Duodenal mucosa (tissue), 2 donors: ENCODE measurements at regions not wholly inside any gene's neighbourhood (a gene's known extent, or its start where the extent isn't known, plus 50 kb on each side); places are given as distances from the start of the nearest gene placed in this dataset.
"Not testable (repeated sequence)": the region's sequence is repeated elsewhere in the genome, so short reads cannot be mapped to it uniquely, and the experiment has no call there.

Source experiments
- H3K27ac ChIP-seq: one replicate; pipeline ENCODE4 v1.7.0; 2013; ENCODE audit warnings: low read depth, low read length
- H3K27me3 ChIP-seq, 2 donors: one replicate each; pipeline ENCODE4 v1.7.0; 2013; ENCODE audit warnings: low read length in 2 of 2, control low read depth in 1 of 2; ENCODE audit not compliant: insufficient read depth in 2 of 2, control insufficient read depth in 1 of 2
- H3K36me3 ChIP-seq, 2 donors: one replicate each; pipeline ENCODE4 v1.7.0; 2013; ENCODE audit warnings: low read length in 2 of 2, control low read depth in 1 of 2; ENCODE audit not compliant: insufficient read depth in 2 of 2, control insufficient read depth in 1 of 2
- H3K4me1 ChIP-seq, 2 donors: one replicate each; pipeline ENCODE4 v1.7.0; 2013; ENCODE audit warnings: low read length in 2 of 2, control low read depth in 1 of 2; ENCODE audit not compliant: insufficient read depth in 2 of 2, control insufficient read depth in 1 of 2
- H3K4me3 ChIP-seq, 2 donors: one replicate each; pipeline ENCODE4 v1.7.0; 2013; ENCODE audit warnings: low read length in 2 of 2, low read depth in 1 of 2
- H3K9ac ChIP-seq, 2 donors: one replicate each; pipeline ENCODE4 v1.7.0; 2013; ENCODE audit warnings: low read length in 2 of 2, low read depth in 1 of 2
- H3K9me3 ChIP-seq, 2 donors: one replicate each; pipeline ENCODE4 v1.7.0; 2013; ENCODE audit warnings: low read length in 2 of 2, control low read depth in 1 of 2; ENCODE audit not compliant: control insufficient read depth in 1 of 2

- not testable (repeated sequence) for H3K4me3 ChIP-seq, H3K9me3 ChIP-seq, H3K4me1 ChIP-seq, H3K36me3 ChIP-seq, H3K27ac ChIP-seq, H3K27me3 ChIP-seq, H3K9ac ChIP-seq
Measured at GRCh38 chr6:28621268-28621667, 95.6 kb downstream of the GPX5 start.

DNA sequence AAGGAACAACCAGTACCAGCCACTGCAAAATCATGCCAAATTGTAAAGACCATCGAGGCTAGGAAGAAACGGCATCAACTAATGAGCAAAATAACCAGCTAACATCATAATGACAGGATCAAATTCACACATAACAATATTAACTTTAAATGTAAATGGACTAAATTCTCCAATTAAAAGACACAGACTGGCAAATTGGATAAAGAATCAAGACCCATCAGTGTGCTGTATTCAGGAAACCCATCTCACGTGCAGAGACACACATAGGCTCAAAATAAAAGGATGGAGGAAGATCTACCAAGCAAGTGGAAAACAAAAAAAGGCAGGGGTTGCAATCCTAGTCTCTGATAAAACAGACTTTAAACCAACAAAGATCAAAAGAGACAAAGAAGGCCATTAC is 97.6 kb downstream of the GPX5 start:
- H3K36me3 ChIP-seq, H3K9ac ChIP-seq, H3K27me3 ChIP-seq, H3K9me3 ChIP-seq, H3K4me3 ChIP-seq, H3K4me1 ChIP-seq, H3K27ac ChIP-seq: not testable (repeated sequence)

- not testable (repeated sequence) for H3K27me3 ChIP-seq, H3K4me3 ChIP-seq, H3K9ac ChIP-seq, H3K36me3 ChIP-seq, H3K27ac ChIP-seq, H3K9me3 ChIP-seq, H3K4me1 ChIP-seq
Measured at GRCh38 chr6:28626386-28626785, 100.7 kb downstream of the GPX5 start.

DNA sequence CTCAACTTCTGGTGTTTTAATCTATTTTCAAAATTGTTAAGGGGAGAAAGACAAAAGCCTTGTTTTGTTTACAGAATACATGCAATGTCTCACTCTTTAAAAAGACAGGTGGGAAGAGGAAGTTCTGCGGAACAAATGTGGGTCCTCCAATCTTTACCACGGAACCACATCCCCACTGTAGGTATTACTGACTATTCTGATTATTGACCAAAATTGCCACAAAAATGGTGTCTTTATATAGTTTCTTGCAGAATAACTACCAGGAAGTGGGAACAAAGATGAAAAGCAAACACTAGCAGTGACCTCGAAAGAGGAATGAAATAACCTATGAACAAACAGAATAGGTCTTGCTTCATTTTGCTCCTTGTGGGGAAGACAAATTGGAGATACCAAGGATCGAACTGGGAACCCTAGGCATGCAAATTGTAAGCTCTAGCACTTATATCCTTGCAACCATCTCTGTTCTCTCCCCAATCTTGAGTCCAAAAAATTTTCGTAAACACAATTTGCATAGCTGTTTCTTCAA is 106.7 kb downstream of the GPX5 start:
- H3K9ac ChIP-seq, result no peak overlapping the region
- H3K9me3 ChIP-seq, result peaks cover 0 to 2% of the 10 kb centered on the region in 2 donors
- H3K27ac ChIP-seq, result no peak overlapping the region
- H3K36me3 ChIP-seq, result no peaks in the 10 kb centered on the region
- no peak overlapping the region for H3K4me3 ChIP-seq
- peaks cover 20 to 42% of the 10 kb centered on the region in 2 donors for H3K27me3 ChIP-seq
- H3K4me1 ChIP-seq, result no peaks in the 10 kb centered on the region

- H3K4me3 ChIP-seq, result no peak overlapping the region
- no peak overlapping the region for H3K27ac ChIP-seq
- H3K27me3 ChIP-seq, result peaks cover 21 to 47% of the 10 kb centered on the region in 2 donors
- H3K4me1 ChIP-seq, result no peaks in the 10 kb centered on the region
- H3K9ac ChIP-seq, result no peak overlapping the region
- no peaks in the 10 kb centered on the region for H3K9me3 ChIP-seq
- no peaks in the 10 kb centered on the region for H3K36me3 ChIP-seq
Measured at GRCh38 chr6:28633445-28634215, 107.9 kb downstream of the GPX5 start.

DNA sequence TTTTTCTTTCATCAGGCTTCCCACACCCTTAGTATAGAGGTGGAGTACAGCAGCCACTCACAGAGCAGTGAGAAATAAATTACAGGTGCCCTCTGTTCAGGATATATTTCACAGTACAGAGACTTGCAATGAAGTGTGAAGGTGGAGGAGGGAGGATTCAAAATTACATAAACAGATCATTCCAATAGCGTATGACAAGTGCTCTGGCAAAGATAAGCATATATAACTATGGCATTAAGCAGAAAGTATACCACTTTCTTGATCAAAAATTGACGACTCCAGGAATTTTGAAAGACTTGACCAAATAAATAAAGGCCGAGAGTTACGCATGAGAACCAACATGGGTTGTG is 108.7 kb downstream of the GPX5 start:
- peaks cover 21 to 47% of the 10 kb centered on the region in 2 donors for H3K27me3 ChIP-seq
- H3K4me1 ChIP-seq, result no peaks in the 10 kb centered on the region
- H3K27ac ChIP-seq, result no peak overlapping the region
- H3K36me3 ChIP-seq, result no peaks in the 10 kb centered on the region
- H3K4me3 ChIP-seq, result peak overlapping the region in 1 of 2 donors; percentile 40
- no peak overlapping the region for H3K9ac ChIP-seq
- no peaks in the 10 kb centered on the region for H3K9me3 ChIP-seq

DNA sequence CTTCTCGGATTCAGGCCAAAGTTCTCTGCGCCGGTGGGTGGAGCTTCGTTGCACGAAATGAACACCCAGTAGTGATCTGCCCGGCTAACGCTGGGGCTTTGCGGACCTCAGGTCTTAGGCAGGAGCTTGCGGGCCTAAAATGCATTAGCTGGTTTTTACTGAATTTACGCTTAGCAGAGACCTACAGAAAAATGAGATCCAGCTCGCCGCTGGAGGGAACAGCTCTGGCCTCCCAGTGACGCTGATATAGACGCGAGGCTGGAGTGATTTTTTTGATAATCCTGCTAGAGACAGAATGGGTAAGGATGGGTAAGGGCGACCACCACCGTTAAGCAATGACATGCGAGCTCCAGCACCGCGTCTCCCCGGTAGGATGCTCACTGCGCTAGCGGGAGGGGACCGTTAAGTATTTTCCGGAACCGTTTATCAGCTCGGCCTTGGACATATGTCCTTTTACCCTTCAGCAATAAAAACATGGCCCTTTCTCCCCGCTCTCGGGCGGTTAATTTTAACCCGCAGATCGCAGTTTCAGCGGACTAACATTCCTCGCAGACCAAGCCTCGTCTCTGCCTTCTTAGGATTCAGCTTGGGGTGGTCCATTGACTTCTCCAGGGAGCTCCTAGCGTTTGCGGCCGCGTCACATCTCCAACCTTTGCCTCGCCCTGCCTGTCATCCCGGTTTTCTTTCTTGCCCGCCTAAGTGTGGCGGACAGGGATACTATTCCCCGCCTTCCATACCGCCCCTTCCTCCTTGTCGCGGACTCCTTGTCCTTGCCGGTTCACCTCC is 109.3 kb downstream of the GPX5 start:
- H3K4me1 ChIP-seq, result no peaks in the 10 kb centered on the region
- no peaks in the 10 kb centered on the region for H3K36me3 ChIP-seq
- H3K9ac ChIP-seq, result no peak overlapping the region
- no peaks in the 10 kb centered on the region for H3K9me3 ChIP-seq
- H3K27me3 ChIP-seq, result peaks cover 21 to 47% of the 10 kb centered on the region in 2 donors
- H3K27ac ChIP-seq, result no peak overlapping the region
- H3K4me3 ChIP-seq, result peak overlapping the region; percentile 18 to 40

DNA sequence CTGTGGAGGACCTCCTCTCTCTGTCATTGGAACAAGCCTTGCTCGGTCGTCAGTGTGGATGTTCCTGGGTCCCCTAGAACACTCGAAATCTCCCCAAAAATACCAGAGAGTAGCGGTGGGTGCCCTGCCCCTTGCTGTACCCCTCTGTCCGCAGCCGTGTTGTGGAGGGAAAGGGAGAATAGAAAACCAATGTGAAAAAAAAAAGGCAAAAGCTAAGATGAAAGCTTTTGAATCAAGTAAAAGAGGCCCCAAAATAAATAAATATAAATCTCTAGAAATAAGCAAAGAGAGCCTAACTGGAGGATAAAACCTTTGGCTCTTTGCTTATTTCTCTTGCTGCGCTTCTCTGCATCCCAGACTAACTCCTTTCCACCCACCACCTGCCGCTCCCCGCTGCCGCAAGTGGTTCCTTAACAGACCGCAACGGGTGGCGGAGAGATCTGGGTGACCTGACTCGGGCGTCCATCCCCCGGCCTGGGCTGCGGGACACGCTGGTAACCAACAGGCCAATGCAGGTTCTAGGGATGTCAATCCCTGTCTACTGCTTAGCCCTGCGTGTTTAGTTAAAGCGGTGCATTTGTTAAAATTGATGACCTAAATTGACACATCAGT is 110.0 kb downstream of the GPX5 start:
- no peaks in the 10 kb centered on the region for H3K36me3 ChIP-seq
- no peak overlapping the region for H3K27ac ChIP-seq
- no peak overlapping the region for H3K4me3 ChIP-seq
- H3K9me3 ChIP-seq, result no peaks in the 10 kb centered on the region
- peaks cover 21 to 47% of the 10 kb centered on the region in 2 donors for H3K27me3 ChIP-seq
- H3K9ac ChIP-seq, result no peak overlapping the region
- H3K4me1 ChIP-seq, result no peaks in the 10 kb centered on the region

DNA sequence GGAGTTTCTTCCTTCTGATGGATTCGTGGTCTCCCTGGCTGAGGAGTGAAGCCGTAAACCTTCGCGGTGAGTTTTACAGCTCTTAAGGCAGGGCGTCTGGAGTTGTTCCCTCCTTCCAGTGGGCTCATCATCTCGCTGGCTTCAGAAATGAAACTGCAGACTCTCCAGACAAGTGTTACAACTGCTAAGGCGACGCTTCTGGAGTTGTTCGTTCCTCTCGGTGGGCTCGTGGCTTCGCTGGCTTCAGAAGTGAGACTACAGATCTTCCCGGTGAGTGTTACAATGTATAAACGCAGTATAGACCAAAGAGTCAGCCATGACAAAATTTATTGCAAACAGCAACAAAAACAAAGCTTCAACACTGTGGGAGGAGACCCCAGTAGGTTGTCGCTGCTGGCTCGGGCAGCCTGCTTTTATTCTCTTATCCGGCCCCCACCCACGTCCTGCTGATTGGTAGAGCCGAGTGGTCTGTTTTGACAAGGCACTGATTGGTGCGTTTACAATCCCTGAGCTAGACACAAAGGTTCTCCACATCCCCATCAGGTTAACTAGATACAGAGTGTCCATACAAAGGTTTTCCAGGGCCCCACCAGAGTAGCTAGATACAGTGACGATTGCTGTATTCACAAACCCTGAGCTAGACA is 113.2 kb downstream of the GPX5 start:
- no peak overlapping the region for H3K4me3 ChIP-seq
- H3K36me3 ChIP-seq, result no peaks in the 10 kb centered on the region
- no peaks in the 10 kb centered on the region for H3K4me1 ChIP-seq
- H3K27ac ChIP-seq, result no peak overlapping the region
- no peak overlapping the region for H3K9ac ChIP-seq
- peaks cover 21 to 38% of the 10 kb centered on the region in 2 donors for H3K27me3 ChIP-seq
- no peaks in the 10 kb centered on the region for H3K9me3 ChIP-seq
